ENCODE measurements at regions not wholly inside any gene's neighbourhood (a gene's known extent, or its start where the extent isn't known, plus 50 kb on each side); places are given as distances from the start of the nearest gene placed in this dataset.

DNA sequence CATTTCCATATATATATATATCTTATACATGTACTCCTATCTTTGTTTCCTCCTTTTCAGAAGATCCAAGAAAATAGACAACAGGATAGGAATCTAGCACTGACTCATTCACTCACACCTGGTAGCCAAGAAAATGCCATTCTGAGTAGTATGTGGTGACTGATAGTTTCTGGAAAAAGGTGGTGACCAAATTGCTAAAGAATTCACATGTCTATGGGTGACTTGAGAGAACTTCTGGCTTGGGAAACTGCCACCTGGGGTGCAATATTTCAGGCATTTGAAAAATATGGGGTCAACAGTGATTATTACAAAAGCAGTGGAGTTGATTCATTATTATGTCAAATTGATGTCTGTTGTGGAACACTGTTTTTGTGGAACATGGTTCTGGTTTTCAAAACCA lies 605.1 kb downstream of the PCDH18 start:
- no peak for DNase-seq (ENCODE audit: low spot score)

DNA sequence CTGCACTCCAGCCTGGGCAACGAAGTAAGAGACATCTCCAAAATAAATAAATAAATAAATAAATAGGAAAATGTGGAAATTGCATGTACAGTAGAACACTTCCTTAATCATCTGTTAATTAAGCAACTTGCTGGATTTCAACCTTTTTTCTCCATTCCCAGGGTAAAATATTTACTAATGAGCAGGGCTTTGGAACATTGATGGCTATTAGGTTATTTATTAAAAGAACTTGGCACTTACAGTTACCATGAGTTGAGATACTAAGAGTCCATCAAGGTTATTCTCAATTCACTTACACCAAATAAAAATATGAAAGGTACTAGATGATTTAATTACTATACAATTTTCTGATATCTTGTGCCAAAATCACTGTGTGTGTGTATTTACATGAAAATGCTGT lies 607.1 kb downstream of the PCDH18 start:
- DNase-seq (ENCODE audit: low spot score), result no peak

DNA sequence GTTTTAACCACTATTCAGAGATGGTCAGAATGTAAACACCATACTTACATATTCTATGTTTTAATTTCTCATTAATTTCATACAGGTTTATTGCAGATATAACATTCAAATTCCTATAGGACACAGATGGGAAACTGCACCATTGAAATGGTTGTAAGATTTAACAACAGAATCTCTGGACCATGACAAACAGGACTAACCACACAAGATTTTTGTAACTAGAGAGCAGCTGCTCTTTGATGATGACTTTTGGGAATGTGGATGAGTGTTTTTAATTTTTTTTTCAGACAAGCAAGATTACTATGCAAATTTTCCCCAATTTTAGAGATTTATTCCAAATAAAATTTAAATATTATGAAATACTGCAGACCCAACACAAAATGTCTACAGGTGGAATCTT lies 610.2 kb downstream of the PCDH18 start:
- no peak for DNase-seq (ENCODE audit: low spot score)

DNA sequence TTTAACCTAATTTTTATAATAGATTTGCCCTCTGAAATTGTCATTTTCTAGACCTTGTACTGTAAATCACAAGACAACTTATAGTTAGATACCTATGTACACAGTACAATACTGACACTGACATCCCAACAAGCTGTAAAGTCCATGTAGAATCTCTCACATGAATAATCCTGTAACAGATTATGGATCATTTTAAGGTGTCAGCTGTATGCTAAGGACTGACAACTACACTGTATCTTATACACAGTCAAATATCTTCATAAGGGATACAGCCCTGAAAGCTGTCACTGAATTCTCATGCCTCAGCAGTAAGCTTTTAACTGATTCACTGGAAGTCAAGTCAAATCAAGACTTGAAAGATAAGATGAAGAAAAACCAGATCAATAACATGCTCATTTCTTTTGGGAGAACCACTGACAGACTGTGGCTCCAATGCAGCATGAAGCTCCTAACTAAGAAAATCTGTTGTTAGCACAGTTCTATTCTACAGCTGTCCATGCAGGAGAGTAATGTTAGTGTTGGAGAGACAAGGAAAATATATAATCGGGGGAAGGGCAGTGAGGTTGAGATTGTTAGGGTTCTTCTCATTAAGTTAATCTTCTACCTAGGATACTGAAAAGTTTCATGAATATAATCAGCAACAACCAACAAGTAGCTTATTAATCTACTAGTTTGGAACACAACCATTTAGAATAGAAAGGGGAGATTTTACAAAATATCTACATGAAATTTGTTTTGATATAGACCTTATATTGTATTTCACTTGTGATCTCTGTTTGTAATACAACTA lies 612.0 kb downstream of the PCDH18 start:
- DNase-seq (ENCODE audit: low spot score), result no peak

DNA sequence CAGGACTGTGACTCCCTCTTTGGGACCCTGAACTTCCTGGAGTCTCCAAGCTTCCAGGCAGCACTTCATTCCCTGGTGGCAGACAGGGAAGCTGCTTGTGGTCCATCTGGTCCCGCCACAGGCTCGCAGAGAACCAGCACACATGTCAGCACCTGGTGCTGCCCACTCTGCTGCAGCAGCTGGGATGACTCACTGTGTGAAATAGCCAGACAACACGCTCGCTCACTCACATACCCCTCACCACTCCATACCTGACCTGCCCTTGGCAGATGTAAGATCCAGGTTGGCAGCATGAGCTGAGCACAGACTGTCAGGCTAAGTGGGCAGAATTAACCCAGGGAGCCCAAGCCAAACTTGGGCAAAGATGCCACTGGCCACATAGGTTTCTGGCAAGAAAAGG lies 613.5 kb downstream of the PCDH18 start:
- no peak for DNase-seq (ENCODE audit: low spot score)

DNA sequence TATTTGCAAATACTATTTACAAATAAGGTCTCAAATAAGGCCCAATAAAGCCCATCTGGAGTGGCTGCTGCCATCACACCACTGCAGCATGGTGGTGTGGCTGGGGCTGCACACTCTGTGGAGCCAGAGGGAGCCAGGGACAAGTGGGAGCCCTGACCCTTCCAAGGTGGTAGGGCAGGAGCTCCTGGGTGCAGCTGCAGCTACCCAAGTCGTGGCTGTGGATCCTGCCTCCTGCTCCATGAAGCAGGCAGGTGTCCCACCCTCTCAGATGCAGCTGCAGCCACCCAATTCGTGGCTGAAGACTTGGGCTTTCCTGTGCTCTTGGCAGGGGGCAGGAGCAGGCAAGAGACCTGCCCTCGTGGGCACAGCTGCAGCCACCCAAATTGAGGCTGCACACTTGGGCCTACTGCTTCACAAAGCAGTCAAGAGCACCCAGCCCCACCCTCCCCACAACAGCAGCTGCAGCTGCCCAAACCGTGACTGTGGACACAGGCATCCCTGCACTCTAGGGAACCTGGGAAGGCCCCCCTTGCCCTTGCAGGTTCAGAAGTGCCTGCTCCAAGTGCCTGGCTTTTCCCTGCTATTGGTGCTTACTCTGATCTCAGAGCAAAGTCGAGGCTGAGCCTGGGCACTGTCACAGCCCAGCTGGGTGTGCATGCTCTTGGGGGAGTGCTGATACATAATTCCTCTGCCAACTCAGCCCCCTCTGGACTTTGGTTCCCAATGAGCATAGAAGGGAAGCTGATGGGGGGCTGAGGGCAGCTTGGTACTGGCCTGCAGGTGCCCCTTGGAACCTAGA lies 614.8 kb downstream of the PCDH18 start:
- DNase-seq (ENCODE audit: low spot score), result no peak

DNA sequence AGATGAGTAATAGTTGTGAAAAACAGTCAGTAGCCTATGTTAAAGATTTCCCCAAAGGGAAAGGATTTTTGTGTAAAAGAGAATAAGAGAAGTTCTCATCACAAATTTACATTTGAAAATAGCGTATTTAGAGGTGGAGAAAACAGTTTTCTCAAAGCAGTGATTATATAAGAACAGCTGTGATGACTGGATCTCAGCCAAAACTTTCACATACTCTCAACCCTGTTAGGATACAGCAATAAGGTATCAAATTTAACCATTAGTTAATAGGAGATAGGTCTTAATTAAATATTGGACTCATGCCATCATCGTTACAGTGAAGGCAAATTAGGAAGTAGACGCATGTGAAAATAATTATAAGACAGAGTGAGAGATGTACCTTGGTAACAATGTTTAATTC lies 622.7 kb downstream of the PCDH18 start:
- DNase-seq (ENCODE audit: low spot score), result no peak

DNA sequence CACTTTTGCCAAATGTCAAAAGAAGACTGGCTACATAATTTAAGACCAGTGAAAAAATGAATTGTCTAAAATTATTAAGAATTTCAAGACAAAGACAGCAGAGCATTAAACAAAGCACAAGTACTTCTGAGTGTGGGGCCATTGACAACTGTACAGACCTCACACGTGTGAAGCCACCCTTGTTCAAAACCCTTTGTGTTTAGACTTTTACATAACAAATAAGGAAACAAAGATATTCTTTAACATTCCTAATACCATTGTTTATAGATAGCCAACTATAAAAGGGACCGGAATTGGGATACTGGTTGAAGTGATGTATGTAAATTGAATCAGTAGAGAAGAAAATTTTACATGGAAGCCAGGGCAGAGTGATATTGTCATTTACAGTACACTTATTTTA lies 624.2 kb downstream of the PCDH18 start:
- DNase-seq (ENCODE audit: low spot score), result no peak

DNA sequence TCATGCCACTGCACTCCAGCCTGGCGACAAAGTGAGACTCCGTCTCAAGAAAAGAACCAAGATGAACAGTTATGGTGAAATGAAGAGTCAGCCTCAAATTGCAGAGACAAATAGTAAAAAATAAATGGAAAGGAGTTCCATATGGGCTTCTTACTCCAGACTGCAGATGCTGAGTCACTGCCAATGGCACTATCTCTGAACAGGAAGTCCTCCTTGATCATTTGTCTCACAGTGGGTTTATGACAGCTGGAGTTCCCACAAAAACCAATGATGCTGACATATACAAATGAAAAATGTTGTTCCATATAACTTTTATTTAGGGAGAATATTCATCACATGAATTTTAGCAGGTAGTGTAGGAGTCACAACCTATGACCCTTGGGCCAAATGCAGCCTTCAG lies 631.6 kb downstream of the PCDH18 start:
- DNase-seq (ENCODE audit: low spot score), result no peak

DNA sequence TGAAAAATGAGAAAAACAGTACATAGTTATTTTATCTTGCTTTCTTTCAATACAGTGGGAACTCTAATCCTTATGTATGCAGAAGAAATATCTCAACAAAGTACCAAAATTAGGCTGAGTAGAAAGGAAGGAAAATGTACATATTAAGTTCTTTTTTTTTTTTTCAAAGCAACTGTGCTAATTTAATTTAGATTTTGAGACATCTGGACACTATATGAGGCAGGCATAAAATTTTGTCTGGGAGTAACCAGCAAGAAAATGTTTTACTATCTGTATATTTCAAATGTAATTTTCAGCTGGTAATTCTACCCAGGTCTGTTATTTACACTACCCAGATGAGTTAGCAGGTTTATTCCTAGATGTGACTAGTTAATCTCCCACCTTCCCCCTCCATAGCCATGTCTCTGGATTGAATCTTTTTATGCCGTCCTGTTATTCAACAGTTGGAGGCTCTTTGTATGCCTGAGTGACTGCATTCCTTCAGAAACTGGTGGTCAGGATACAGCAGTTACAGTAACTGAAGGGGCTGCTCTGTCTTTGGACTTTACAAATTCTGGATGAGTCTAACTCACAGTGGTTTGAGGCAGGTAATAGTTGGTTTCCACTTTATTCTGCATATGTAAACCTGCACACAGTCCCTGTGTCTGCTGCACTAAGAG lies 633.6 kb downstream of the PCDH18 start:
- DNase-seq (ENCODE audit: low spot score), result no peak

DNA sequence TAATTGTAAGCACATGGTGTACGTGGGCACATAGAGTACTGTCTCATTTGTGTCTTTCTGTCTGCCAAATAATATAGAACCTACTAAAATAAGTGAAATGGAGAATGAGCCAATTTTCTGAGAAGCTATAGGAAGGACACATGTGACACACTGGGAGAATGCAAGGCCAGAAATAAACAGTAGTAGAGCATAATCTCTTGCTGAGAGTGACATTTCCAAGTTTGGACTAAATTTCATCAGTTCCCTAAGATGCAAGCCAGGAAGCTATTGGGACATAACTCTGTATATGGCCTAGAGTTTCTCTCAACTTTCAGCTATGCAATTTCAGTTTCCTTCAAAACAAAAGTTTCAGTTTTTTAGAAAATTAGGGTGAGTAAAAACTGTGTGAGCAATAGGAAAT lies 638.7 kb downstream of the PCDH18 start:
- no peak for DNase-seq (ENCODE audit: low spot score)

DNA sequence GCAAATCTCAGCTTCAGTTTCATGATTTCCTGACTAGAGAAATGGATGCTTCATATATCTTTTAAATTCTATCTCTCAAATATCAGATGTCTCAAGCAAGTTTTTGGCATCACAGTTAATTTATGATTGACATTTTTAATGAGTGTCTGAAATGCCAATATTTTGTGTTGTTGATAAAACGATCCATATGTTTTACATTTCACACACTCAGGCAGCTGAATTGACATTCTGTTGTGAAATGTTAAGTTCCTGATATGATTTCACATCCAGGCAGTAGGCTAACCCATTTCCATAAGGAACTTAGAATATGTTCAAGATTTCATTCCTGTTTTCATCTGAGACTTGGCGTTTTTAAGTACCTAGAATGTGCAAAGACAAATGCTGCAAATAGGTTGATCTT lies 650.6 kb downstream of the PCDH18 start:
- no peak for DNase-seq (ENCODE audit: low spot score)

DNA sequence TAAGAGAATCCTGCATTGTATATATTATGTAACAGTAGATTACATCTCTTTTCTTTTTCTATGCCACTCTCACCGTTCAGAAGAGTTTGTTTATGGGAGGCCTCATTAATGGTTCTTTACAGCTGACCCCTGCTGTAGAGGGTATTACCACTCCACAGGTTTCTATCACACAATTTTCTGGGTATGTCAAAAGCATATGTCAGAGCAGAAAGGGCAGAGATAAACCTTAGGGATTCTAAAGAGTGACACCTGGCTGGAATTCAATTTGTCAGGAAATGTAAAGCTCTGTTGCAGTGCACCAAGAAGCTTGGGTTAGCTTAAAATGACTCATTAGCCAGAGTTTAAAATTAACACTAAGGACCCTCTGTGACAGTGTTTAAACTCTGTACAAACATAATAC lies 658.7 kb downstream of the PCDH18 start:
- DNase-seq (ENCODE audit: low spot score), result no peak

DNA sequence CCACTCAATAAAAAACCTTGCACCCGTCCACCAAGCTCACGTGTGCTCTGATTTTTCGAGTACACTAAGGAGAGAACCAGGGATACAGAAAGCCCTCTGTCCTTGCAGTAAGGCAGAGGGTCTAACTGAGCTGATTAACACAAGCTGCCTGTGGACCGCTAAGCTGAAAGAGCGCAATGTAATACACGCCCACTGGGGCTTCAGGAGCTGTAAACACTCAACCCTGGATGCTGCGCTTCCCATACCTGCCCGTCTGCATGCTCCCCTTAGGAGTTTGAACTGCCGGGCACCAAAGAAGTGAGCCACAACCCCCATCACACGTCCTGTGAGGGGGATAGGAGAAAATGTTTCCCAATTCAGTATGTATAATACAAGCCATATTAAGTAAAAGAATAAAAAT lies 664.8 kb downstream of the PCDH18 start:
- no peak for DNase-seq (ENCODE audit: low spot score)

DNA sequence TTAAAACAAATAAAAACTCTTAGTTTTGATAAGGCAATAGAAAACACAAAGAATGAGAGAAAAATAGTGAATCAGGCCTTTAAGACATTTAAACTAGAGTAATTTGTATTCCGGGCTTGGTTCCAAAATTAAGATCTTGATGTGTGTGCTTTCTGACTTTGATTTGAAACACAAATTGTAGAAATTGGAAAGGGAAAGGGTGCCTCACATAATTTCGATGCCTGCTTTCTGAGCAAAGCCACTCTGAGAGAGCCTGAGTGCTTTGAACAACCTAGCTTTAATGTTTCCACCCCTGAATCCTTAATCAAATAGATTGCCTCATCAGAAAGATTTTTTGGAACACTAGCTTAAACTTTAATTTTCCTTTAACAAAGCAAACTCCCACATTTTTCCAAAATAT lies 666.8 kb downstream of the PCDH18 start:
- no peak for DNase-seq (ENCODE audit: low spot score)

DNA sequence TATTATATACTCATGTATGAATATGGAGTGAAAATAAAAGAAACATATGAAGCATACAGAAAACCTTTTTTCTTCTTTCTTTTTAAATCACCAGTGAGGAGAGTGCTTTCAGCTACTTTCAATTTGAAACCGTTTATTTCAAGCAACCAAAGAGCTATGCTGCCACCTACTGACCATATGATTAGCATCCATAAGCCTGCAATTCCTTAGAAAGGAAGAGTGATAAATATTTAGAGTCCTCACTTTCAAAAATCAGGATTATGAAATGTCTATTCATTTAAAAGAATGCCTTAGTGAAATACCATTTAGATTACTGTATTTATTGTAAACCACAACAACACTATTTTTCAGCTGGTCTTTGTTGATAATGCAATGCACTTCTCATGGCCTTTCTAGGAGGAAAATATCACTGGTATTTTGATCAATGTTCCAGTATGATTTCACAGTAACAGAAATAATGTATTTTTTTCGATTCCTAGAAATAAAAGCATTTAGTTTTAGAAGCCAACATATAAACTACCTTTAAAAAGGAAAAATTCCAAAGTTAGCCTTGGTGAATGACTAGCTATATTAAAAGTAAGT lies 667.6 kb downstream of the PCDH18 start:
- DNase-seq (ENCODE audit: low spot score), result peak; percentile 30

DNA sequence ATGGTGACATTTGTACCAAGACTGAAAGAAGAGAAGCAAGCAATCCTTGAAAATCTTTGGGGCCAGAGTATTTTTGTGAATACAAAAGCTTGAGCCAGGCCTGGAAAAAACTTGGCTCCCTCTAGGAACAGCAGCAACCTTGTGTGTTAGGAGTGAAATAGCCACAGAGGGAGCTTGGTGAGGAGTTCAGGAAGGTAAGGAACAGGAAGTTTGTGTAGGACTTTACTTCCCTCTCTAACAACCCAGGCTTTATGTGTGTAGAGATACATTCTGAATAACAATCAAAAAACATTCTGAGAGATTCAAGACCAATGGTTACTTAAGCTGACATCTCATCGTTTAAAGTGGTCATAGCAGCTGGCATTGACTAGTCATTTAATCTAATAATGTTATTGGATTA lies 668.5 kb downstream of the PCDH18 start:
- no peak for DNase-seq (ENCODE audit: low spot score)

DNA sequence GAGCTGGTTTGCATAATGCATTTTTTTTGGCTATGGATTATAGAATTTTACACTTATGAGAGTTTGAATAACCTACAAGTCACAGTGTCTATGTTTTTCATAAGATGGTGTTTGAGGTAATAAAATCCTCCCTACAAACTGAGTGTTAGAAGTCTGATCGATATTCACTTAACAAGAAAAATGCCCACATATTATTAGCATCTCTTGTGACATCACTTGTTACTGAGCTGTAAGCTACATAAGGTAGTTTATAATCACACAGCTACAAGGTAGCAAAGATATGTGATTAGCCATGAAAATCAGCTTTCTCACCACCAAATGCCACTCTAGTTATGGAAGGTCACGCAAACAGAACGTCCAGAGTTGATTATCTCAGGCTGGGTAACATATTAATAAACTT lies 669.6 kb downstream of the PCDH18 start:
- no peak for DNase-seq (ENCODE audit: low spot score)

DNA sequence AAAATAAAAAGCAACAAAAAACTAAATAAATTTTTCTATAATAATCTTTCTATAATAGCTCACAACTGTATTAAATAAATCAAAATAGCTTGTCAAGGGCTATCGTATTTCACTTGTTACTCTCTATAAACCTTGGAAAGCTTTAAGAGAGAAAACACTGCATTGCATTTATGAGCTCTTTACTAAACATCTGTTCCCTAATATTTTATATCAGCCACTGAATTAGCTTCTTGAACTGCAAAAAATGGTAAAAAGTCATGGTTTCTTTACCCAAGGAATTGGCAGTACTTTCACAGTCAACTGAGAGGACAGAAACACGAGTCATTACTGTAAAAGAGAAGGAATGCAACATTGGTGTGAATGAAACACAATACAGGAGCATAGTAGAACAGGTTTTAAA lies 671.2 kb downstream of the PCDH18 start:
- no peak for DNase-seq (ENCODE audit: low spot score)

DNA sequence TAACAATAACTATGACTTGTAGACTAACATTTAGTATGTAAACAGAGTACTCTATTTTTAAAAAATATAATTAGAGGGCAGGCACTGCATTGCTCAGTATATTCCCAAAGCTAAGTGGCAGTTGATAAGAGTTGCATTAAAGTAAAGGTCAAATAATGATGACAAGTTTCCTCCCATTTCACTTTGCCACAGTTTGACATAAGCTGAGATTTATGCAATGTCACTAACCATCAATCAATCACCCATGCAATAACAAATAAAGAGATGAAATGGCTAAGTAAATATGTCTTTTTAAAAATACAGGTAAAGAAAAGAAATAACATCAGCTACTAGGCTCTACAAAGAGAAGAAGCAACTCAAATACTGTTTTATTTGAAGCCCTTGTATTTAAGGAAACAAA lies 673.4 kb downstream of the PCDH18 start:
- DNase-seq (ENCODE audit: low spot score), result no peak

DNA sequence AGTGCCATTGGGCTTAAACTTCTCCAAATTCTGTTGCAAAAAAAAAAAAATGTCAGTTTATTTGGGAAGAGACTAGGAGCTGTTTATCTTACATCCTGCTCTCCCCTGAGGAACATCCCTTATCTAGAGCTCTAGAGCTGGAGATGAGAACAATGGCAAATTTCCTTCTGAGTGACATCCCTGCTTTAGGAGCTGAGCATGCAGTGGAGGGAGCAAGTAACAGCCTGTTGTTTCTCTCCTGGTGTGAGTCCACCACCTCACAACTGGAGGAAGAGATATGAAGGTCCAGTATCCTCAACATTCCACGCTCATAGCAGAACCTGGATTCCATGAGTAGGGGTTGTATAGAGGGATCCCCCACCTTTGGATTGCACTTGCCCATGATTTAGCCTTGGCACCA lies 676.4 kb downstream of the PCDH18 start:
- DNase-seq (ENCODE audit: low spot score), result no peak

DNA sequence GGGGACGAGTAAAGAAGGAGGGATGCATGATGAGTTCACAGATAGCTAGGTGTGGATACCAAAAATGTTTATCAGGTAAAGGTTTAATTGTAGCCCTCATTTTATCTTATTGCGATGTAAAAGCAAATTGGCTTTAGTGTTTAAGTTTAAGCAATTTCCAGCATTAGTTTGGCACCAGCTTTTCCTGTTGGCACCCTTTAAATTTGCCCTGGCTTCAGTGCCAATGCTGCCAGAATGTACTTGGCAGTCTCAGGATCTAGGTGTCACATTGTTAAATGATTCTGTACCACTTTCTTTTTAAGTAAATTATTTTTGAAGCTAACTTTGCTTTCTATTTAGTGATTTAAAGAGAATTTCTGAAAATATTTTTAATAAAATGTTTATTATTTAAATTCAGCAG lies 681.8 kb downstream of the PCDH18 start:
- DNase-seq (ENCODE audit: low spot score), result no peak

Data from COLO829 (cell line).